HepG2 (cell line): ENCODE measurements at regions not wholly inside any gene's neighbourhood (a gene's known extent, or its start where the extent isn't known, plus 50 kb on each side); places are given as distances from the start of the nearest gene placed in this dataset.

Experiments
- ATAC-seq: fragments of 200-7000 bp; cut with Tn5 transposase; 3 replicates; pipeline ENCODE4 v1.9.1; 2020; ENCODE audit warnings: mild to moderate bottlenecking, moderate library complexity
- BruUV-seq: library from RNA; stranded (reverse); fragments of 400-500 nt; replicated peaks from 2 replicates; lab custom pipeline; 2021; lab: Mats Ljungman, UMichigan
- CTCF ChIA-PET: fragments of 300-600 bp; formaldehyde crosslinking; extraction: SDS; loops from one replicate; lab custom pipeline; 2021; ENCODE audit warnings: low total read pairs, inconsistent platforms, low intra/inter-chr PET ratio; lab: Yijun Ruan, JAX
- POLR2A ChIA-PET: fragments of 350-600 bp; sonication (Branson Sonifier 250); formaldehyde crosslinking; loops from one replicate; lab custom pipeline; 2020; ENCODE audit warnings: antibody characterized with exemption, inconsistent platforms; lab: Yijun Ruan, JAX
- DNase-seq: peaks from one replicate; pipeline ENCODE4 v3.0.0-alpha.2; 2015; ENCODE audit warnings: low spot score
- FAIRE-seq: peaks from 3 replicates; lab custom pipeline; 2011; peaks lifted over from hg19 to GRCh38; lab: Jason Lieb, UNC
- H2AFZ ChIP-seq: one replicate; pipeline ENCODE4 v1.6.1; 2011; ENCODE audit warnings: low read length, inconsistent platforms
- H3K27ac ChIP-seq: fragments of 300-600 bp; 3 replicates; pipeline ENCODE4 v1.8.0; 2011; ENCODE audit warnings: mixed run types, mild to moderate bottlenecking, mixed read lengths, low read length, inconsistent platforms; ENCODE audit not compliant: insufficient read depth; ENCODE audit errors: extremely low read length
- H3K27me3 ChIP-seq, 2 experiments: fragments of 200-600 bp in 1 of 2; 2 replicates in 1 of 2; 3 replicates in 1 of 2; pipeline versions ENCODE4 v1.6.0 to v1.8.0; 2011; ENCODE audit warnings: low read length in 2 of 2, mild to moderate bottlenecking in 2 of 2, moderate library complexity in 2 of 2, inconsistent platforms in 1 of 2; ENCODE audit not compliant: insufficient read depth in 2 of 2, control insufficient read depth in 1 of 2
- H3K36me3 ChIP-seq, 2 experiments: fragments of 200-600 bp in 1 of 2; replicated peaks in 1 of 2; 2 replicates in 1 of 2; 3 replicates in 1 of 2; pipeline versions ENCODE4 v1.5.1 to v1.8.0; 2011; ENCODE audit warnings: low read length in 2 of 2, inconsistent platforms in 1 of 2; ENCODE audit not compliant: insufficient read depth in 2 of 2, control insufficient read depth in 1 of 2
- H3K4me1 ChIP-seq: 2 replicates; pipeline ENCODE4 v1.5.1; 2012; ENCODE audit warnings: low read length, inconsistent platforms; ENCODE audit not compliant: insufficient read depth
- H3K4me2 ChIP-seq: 2 replicates; pipeline ENCODE4 v1.6.0; 2011; ENCODE audit warnings: low read depth, low read length, inconsistent platforms
- H3K4me3 ChIP-seq, 3 experiments: fragments of 200-600 bp in 1 of 3; sonication (generic), shearing (Covaris generic) in 1 of 3; replicated peaks in 1 of 3; 2 replicates each; pipeline ENCODE4 v1.5.1; 2011 to 2016; ENCODE audit warnings: low read length in 3 of 3, inconsistent platforms in 2 of 3, low read depth in 2 of 3, mild to moderate bottlenecking in 2 of 3, control low read depth in 1 of 3, mixed read lengths in 1 of 3; ENCODE audit not compliant: insufficient read depth in 1 of 3
- H3K79me2 ChIP-seq: one replicate; pipeline ENCODE4 v1.6.1; 2011; ENCODE audit warnings: low read length, inconsistent platforms; ENCODE audit not compliant: insufficient read depth
- H3K9ac ChIP-seq: 2 replicates; pipeline ENCODE4 v1.6.0; 2011; ENCODE audit warnings: mild to moderate bottlenecking, low read depth, low read length, inconsistent platforms; ENCODE audit not compliant: insufficient read depth
- H3K9me3 ChIP-seq: 2 replicates; pipeline ENCODE4 v1.5.1; 2012; ENCODE audit warnings: mild to moderate bottlenecking, low read length
- H4K20me1 ChIP-seq: 2 replicates; pipeline ENCODE4 v1.6.0; 2011; ENCODE audit warnings: inconsistent platforms, mild to moderate bottlenecking, low read length, moderate library complexity; ENCODE audit not compliant: insufficient read depth
- ARID3A ChIP-seq: IDR thresholded peaks from 2 replicates; pipeline ENCODE4 v1.6.1; 2012; ENCODE audit warnings: low read depth, low read length, improper control_type of control experiment
- FOXP4 ChIP-seq: sonication (generic); formaldehyde crosslinking; IDR thresholded peaks from 2 replicates; pipeline ENCODE4 v1.4.0; 2020; ENCODE audit warnings: missing genetic modification reagents
- HMG20B ChIP-seq: conservative IDR thresholded peaks from 2 replicates; pipeline ENCODE4 v1.6.1; 2016; ENCODE audit warnings: missing genetic modification reagents, missing compliant biosample characterization
- MNT ChIP-seq: fragments of 450-650 bp; IDR thresholded peaks from 2 replicates; pipeline ENCODE4 v1.6.1; 2016
- NFYB ChIP-seq: sonication (generic); formaldehyde crosslinking; IDR thresholded peaks from 2 replicates; pipeline ENCODE4 v1.4.0; 2020; ENCODE audit warnings: missing genetic modification reagents
- PPARG ChIP-seq: conservative IDR thresholded peaks from 2 replicates; pipeline ENCODE4 v1.6.1; 2016; ENCODE audit warnings: missing biosample characterization, missing genetic modification reagents
- PRDM10 ChIP-seq: sonication (generic); formaldehyde crosslinking; IDR thresholded peaks from 2 replicates; pipeline ENCODE4 v1.4.0; 2020; ENCODE audit warnings: low read depth, missing genetic modification reagents
- TEF ChIP-seq: sonication (generic); formaldehyde crosslinking; IDR thresholded peaks from 2 replicates; pipeline ENCODE4 v1.5.0; 2020; ENCODE audit warnings: missing genetic modification reagents
- ZBTB26 ChIP-seq: IDR thresholded peaks from 2 replicates; pipeline ENCODE4 v1.6.1; 2016; ENCODE audit warnings: missing compliant biosample characterization, missing genetic modification reagents, borderline replicate concordance
- ZNF33B ChIP-seq: sonication (generic); formaldehyde crosslinking; IDR thresholded peaks from 2 replicates; pipeline ENCODE4 v1.5.1; 2020; ENCODE audit warnings: mild to moderate bottlenecking, missing genetic modification reagents
- ZSCAN25 ChIP-seq: sonication (generic); formaldehyde crosslinking; IDR thresholded peaks from 2 replicates; pipeline ENCODE4 v1.8.0; 2022; ENCODE audit warnings: mild to moderate bottlenecking, missing genetic modification reagents
- WGBS: methylation state at CpG from one replicate; pipeline ENCODE4 v1.1.6; 2017; ENCODE audit warnings: low lambda C conversion rate; 5-methylcytosine and 5-hydroxymethylcytosine counted together
- in situ Hi-C: cut with HindIII; loops from 2 replicates; pipeline ENCODE4 v1.10.0; 2017; ENCODE audit warnings: low pct_unique_long_range_greater_than_20kb; ENCODE audit not compliant: extremely low pct_ligation_motif_present
- intact Hi-C: fragments of 100-400 bp; cut with micrococcal nuclease; formaldehyde crosslinking; loops from one replicate; pipeline ENCODE4 v1.10.0; 2022; ENCODE audit not compliant: unreplicated experiment

GRCh38 chr6:131349199-131349598, 213.9 kb downstream of the AKAP7 start:
- Histone ChIP-seq H3K4me3 (no peak overlapping the region), H3K4me1 (no peaks in the 10 kb centered on the region), H3K9ac (no peak overlapping the region), H3K9me3 (no peaks in the 10 kb centered on the region), H2AFZ (no peak overlapping the region), H3K36me3 (no peaks in the 10 kb centered on the region), H3K27me3 (peaks cover 0 to 11% of the 10 kb centered on the region in 2 experiments; a peak in 2 of 5 replicates), H4K20me1 (no peaks in the 10 kb centered on the region), H3K79me2 (no peaks in the 10 kb centered on the region), H3K27ac (no peak overlapping the region), H3K4me2 (no peak overlapping the region)
- FAIRE-seq (no peak), ATAC-seq (no peak), DNase-seq (no peak)
- WGBS, result 0% methylated on average over 1 of the region's 1 CpG
- CTCF ChIA-PET, result no interaction called here
- BruUV-seq, result no TSS peak
- intact Hi-C loops, result no loop called here
- in situ Hi-C loops, result no loop called here
- POLR2A ChIA-PET, result no interaction called here
- TF ChIP-seq NFYB, result no peak
- TF ChIP-seq FOXP4 (CRISPR knock-in tag), result no peak
- no peak for TF ChIP-seq PPARG (CRISPR knock-in tag)
- no peak for TF ChIP-seq MNT
- no peak for TF ChIP-seq PRDM10
- no peak for TF ChIP-seq ZSCAN25 (CRISPR knock-in tag)
- no peak for TF ChIP-seq HMG20B
- no peak for TF ChIP-seq ARID3A
- no peak for TF ChIP-seq ZNF33B (CRISPR knock-in tag)
- TF ChIP-seq TEF (CRISPR knock-in tag), result no peak
- no peak for TF ChIP-seq ZBTB26 (CRISPR knock-in tag)
